NCI-H460 (cell line): ENCODE measurements at regions not wholly inside any gene's neighbourhood (a gene's known extent, or its start where the extent isn't known, plus 50 kb on each side); places are given as distances from the start of the nearest gene placed in this dataset.

ENCODE experiments used
- DNase-seq: peaks from one replicate; pipeline ENCODE4 v3.0.0-alpha.2; 2016; ENCODE audit warnings: low read depth; ENCODE audit errors: extremely low read depth

- no peak for DNase-seq
Measured at GRCh38 chr4:38500433-38500832, 163.6 kb upstream of the KLF3 start.

DNA sequence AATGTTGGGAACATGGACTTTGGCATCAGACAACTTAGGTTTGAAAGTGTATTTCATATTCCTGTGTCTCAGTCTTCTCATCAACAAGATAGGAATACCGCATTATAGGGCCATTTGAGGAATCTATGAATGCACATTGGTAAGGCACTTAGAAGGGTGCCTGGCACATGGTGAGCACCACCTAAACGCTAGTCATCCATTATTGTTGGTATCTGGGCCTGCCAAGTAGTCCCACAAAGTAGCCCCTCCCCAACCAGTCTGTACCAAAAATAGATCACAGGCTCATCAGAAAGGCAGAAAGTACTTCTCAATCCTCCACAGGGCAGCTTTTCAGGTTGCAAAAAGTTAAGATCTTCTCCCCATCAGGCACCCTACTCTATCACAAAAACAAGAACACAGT lies 162.3 kb upstream of the KLF3 start:
- DNase-seq = no peak

DNA sequence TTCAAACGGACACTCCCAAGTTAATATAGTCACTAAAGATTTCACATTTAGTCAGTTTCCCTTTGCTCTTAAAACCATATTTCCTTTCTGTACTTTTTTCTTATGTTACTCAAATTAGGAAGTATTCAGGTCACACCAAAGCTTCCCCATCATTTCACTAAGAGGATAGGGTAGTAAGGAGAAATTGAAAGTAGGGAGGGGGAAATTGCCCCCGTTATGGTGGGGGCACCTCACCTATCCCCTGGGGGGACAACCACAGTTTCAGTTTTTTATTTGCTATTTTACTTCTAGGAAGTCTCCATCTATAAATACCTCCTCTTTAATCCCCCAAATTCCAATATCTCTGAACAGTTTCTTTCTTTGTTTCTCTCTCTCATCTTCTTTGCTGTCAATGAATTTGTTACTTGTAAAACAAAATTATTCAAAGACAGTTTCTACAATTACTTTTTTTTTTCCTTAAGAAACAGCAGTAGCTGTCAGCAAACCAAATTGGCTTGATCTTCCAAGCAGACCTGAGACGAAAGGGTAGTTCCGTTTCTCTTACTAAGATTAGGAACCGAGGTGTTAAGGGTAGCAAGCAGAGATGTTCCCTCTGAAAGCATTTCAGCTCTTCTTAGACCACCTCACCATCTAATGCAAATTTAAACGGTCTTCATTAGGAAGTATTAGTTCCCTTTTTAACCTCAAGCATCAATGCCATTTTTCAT lies 160.2 kb upstream of the KLF3 start:
- DNase-seq = no peak

- no peak for DNase-seq
Measured at GRCh38 chr4:38504396-38504715, 159.6 kb upstream of the KLF3 start.

- DNase-seq = no peak
Measured at GRCh38 chr4:38509551-38509950, 154.4 kb upstream of the KLF3 start.

- no peak for DNase-seq
Measured at GRCh38 chr4:38510201-38510600, 153.8 kb upstream of the KLF3 start.

DNA sequence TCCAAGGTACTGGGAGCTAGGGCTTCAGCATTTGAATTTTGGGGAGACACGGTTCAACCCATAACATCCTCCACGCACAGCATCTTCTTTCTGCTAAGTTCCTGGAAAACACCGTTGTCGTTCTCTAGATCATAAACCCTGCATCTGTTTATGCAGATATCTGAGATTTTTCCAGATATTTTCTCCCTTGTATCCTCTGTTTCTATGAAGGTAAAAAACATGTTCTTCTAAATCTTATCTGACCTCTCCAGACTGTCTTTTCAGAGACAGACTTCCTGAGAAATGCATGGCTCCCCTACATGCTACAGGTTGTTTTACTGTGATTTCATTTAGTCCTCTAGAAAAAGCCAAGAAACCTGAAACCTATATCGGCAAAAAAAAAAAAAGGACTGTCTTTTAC lies 152.3 kb upstream of the KLF3 start:
- no peak for DNase-seq

DNA sequence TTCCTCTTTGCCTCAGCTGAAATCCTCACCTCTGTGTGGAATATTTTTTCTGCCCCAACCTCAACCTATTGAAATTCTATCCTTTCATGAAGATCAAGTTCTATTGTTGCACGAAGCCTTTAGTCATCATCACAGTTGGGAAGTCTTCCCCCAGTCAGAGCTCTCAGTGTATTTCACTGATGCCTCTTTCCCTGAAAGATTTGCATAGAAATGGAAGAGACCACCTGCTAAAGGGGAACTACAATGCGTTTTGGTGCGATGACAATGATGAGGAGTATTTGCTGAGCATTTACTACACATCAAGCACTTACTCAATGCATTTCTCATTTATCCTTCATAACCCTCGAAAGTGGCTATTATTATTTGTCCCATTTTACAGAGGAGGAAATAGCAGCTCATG lies 151.2 kb upstream of the KLF3 start:
- no peak for DNase-seq

- DNase-seq = no peak
Measured at GRCh38 chr4:38514465-38515146, 149.4 kb upstream of the KLF3 start.

GRCh38 chr4:38516190-38516589 lies 147.8 kb upstream of the KLF3 start:
- DNase-seq = peak; percentile 4

- no peak for DNase-seq
Measured at GRCh38 chr4:38519666-38520065, 144.3 kb upstream of the KLF3 start.

DNA sequence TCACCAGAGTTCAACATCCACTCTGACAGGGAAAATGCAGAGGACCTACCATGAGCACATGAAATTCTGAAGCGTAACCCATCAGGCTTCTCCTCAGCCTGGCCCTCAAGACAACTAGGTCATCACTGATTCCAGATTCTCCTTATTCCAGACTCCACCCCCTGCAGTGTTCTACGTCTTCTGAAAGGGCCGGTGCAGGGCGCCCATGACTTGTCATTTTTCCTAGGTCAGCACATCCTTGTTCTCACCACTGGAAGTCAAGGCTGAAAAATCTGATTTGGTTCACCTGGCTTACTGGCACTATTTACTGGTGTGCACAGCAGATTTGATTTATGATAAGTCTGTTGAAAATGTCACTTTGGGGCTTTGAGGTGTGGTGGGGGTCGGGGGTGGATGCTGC lies 140.9 kb upstream of the KLF3 start:
- DNase-seq = no peak

DNA sequence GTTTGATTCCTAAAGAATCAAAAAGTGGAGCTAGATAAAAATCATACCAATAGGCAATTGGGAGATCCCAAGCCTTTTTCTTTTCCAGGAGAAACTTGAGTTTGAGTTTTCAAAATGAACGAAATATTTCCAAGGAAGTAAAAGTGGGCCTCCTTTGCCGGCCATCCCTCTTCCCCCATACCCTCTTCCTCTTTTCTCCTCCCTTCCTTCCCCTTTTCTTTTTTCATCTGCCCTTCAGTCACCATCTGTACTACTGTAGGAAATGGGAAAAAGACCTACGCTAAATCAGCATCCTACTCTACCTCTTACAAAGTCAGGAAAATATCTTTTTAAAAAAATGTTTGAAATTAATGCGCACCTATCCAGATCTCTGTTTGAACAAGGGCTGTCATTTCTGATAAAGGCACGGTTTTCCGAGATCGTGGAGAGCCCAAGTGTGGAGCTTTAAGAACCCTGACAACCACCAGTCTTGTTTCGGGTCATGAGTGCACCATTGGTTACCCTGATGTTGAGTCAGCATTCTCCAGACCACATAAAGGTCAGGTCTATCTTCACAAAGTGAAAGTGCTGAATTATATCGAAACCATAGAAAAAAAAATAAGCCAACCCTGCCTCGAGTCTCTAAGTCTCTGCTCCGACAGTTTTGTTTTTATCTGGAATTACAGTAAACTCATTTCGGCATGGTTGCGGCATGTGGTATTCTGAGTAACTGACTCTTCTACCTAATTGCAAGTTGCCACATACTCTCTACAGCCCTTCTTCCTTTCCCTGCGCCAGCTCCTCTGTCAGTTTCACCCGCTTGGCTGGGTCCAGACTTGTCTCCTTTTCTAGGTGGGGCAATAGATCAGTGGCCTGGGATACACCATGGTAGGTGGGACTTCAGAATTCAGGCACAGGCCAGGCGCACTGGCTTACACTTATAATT lies 140.2 kb upstream of the KLF3 start:
- no peak for DNase-seq

DNA sequence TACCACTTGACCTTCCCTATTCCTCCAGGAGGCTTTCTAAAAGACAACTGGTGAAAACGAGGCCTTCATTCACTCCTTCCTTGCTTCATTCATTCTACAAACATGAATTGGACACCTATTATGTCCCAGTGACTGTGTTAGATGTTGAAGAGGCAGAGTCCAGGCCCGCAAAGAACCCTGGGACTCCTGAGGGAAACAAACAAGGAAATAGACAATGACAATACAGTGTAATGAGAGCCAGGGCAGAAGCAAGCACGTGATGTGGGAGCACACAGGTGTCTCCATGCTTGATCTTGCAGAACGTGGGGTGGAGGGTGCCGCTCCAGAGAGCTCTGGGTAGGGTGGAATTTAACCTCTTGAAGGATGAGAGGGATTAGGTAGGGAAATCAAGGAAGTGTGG lies 137.6 kb upstream of the KLF3 start:
- no peak for DNase-seq

GRCh38 chr4:38529189-38530115 lies 134.5 kb upstream of the KLF3 start:
- DNase-seq = no peak

DNA sequence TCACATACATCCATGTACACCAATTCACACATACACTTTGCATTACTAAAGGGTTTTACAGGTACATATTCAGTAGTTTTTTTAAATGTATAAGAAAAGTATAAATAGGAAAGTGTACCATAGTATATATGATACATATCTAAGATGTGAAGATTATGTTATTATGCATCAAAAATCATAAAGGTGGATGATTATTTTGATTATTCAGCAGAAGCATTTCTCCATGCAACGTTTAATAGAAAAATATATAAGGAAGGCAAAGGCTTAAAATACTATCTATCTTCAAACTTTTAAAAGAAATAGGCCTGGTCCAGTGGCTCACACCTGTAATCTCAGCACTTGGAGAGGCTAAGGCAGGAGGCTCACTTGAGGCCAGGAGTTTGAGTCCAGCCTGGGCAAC lies 133.5 kb upstream of the KLF3 start:
- no peak for DNase-seq

DNA sequence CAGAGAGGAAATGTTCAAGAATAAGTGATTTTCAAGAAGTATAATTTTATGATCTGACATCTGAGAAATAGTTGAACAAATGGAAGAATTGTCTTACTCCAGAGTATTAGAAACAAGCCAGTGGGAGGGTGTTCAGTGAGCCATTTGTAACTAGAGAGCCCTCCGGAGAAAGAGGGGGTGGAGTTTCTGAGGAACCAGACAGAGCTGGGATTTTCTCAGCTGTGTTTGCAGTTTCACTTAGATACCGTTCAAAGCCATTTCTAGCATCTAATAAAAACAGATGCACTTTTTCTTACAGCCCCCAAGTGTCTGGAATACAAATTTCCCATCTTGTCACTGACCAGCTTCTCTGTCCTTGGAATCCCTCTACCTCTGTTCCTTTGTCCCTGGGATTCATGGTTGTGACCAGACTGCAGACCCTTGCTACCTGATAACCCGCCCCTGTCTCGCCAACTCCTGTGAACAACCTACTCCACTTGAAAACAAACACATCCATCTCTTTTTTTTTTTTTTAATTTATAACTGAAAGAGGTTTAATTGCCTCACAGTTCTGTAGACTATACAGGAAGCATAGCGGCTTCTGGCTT lies 132.8 kb upstream of the KLF3 start:
- no peak for DNase-seq

GRCh38 chr4:38532908-38533499 lies 131.0 kb upstream of the KLF3 start:
- no peak for DNase-seq

- no peak for DNase-seq
Measured at GRCh38 chr4:38534344-38535045, 129.5 kb upstream of the KLF3 start.
